GM21526 (cell line): ENCODE measurements at regions not wholly inside any gene's neighbourhood (a gene's known extent, or its start where the extent isn't known, plus 50 kb on each side); places are given as distances from the start of the nearest gene placed in this dataset.

Experiments used
- ATAC-seq: cut with Tn5 transposase; IDR thresholded peaks from one replicate; pipeline ENCODE4 v1.9.1; 2021; ENCODE audit warnings: moderate library complexity; ENCODE audit not compliant: unreplicated experiment, low FRiP score

DNA sequence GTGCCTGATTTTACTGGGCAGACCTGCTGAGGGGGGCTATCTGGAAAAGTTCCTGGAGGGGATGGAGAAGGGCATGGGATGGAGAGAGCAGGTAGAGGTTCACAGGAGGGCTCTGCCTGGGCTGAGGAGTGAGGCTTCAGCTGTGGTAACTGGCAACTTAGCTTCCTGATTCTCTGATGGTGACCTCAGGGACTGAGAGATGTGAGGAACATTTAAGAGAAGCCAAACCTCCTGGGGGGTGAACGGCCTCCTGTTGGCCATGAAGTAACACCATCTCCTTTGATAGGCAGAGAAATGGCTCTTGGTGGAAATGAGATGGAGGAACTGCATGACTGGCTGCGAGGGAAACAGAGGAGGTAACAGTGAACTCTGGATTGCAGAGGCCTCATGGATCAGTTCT, 97.3 kb upstream of the ROPN1 start:
- ATAC-seq = no peak

DNA sequence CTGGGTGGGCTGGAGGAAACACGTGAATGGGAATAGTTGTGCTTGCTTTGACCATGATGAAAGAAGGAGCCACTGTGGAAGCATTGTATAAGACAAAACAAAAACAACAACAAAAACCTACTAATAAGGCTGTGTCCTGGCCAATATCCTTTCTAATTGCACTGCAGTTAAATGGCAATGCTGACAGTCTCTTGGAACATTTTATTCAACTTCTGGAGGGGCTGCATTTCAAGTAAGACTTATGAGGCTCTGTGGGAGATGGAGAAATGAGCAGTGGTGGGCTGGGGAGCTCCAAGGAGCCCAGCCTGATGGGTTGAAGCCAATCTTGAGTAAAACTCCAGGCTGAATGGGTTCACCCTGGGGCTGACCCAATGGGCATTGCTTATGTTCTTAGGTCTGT, 99.8 kb upstream of the ROPN1 start:
- no peak for ATAC-seq

DNA sequence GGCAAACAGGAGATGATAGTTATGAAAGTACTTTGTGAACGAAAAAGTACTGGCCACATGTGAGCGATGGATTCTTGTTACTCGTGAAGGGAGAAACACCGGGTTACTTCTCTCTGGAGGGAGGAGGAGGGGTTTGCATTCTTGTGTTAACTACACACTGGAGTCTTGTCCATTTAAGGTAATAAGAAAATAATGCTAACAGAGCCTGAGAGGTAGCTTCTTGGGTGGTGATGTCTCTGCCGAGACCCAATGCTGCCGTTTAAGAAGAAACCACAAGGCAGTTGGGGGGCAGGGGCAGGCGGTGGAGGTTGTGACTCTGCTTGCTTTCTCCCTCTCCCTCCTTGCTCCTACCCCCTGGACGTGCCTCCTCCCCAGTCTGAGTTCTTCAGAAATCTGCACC, 100.9 kb upstream of the ROPN1 start:
- ATAC-seq = no peak

DNA sequence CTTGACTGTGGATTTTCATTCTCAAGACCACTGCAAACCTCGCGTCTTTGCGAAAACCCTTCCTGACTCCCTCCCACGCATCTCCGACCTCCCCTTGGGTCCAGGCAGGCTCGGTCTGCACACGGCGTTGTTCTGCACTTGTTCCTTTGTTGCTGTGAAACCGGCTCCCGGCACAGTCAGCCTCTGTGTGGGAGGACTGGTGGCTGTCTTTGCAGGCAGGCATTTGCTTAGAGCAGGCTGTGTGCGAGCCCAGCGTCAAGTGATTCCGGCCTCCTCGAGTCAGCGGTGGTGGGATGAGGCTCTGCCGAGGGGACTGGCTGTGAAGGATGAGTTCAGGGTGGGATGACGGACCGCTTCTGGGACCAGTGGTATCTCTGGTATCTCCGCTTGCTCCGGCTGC, 102.6 kb upstream of the ROPN1 start:
- no peak for ATAC-seq

DNA sequence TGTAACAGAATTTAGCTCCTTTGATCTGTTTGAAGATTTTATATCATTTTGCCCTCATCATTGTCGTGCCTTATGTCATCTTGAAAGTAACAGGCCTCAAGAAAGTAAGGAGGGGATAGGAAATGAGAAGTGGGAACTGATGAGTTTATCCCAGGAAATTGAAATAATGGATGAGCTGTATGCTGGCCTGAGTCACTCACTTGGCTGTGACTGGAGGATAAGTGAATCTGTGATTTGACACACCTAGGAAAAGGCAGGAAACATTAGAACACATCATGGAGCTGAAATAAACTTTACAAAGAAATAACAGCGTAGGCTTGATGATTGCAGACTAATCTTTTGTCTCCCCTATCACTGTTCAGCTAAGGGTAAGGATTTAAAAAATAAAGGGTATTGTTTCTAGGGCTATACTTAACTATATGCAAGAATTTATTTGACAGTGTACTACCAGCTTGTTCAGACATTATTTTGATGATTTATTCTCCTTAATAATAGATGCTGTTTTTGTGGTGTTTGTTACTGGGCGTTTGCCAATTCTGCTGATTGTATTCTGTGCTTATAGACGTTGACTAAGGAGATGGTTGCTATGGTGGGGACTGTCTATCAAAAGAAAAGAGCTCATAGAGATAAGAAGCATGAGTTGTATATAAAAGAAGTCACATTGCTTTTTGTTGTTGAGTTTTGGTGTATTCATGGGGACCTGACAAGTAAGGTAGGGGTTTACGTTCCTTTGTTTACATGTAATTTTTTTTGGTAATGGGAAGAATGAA, 105.6 kb upstream of the ROPN1 start:
- no peak for ATAC-seq

DNA sequence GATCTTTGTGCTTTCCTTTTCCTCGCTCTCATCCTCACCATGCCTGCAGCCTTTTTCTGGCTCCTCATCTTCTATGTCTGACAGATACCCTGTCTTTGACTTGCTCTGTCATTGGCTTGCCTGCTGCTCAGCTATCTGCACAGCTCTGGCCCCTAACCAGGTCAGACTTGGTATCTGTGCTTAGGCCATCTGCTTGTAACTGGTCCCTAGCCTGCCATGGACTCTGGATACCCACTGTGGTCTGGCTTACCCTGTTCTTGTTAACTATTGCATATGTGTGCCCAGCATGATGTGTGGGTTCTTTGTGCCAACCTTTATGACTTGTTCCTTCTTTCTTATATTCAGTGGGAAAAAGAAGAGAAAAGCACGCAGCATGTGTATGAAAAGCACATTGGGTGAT, 109.7 kb upstream of the ROPN1 start:
- ATAC-seq = no peak

DNA sequence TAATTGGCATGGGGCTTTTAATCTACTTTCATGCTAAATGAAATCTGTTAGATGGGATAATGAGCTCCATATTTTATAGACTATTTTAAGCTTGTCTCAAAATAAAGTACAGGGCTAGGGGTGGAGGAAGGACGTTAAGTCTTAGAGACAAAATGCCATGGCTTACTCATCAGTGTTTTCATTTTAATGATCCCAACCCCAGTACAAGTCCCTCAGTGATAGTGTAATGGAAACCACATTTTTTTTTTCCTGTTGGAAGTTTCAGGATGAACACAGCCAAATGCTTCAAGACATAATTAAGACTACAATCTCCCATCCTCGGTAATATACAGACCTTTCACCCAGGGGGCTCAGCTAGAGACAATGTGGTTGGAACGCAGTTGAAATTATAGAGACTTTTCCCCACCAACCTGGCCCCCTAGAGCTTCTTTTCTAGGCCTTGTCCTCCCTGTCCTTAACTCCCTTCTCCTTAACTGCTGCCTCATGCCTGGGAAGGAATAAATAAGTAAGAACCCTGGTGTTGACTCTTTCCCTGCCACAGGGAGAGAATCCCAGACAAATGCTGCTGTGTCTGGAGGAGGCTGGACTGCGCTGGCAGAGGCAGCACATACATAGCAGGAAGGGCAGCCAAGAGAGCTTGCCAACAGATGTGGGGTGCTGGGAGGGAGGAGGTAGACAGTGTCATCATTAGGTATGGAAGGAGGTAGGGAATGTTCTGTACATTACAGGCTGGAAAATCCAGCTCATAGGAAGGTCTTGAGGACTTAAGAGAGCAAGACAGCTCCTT, 115.4 kb upstream of the ROPN1 start:
- no peak for ATAC-seq

DNA sequence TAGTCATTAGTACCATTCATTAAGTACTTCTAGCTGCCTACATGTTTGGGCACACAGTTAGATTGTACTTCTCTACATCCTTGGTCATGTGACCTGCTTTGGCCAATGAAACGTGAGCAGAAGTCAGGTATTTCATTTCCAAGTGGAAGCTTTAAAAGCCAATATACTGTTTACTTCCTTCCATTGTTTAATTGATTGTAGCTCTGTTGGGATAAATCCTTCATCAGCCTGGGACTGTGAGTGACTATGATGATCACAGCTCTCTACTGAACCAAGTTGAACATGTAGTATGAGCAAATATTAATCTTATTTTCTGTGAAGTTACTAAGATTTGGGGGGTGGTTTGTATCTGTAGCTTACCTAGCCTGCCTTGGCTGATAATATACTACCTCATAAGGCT, 116.5 kb upstream of the ROPN1 start:
- ATAC-seq = no peak

DNA sequence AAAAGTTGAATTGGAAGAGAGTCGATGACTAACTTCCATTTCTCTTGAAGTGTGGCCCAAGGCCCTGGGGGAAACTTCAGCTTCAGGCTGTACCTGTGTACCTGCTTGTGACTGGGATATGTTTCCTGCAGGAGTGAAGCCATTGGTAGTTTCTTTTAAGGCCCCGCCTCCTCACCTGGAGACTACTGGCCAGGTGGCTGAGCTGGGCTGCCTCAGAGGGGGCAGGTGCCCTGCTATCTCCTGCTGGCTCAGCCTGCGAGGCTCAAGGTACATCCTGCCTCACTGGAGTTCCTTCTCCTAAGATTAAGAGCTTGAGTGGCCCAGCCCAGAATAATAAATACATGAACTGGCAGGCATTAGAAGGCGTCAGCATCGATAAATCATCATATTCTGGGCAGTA, 121.6 kb upstream of the ROPN1 start:
- no peak for ATAC-seq

DNA sequence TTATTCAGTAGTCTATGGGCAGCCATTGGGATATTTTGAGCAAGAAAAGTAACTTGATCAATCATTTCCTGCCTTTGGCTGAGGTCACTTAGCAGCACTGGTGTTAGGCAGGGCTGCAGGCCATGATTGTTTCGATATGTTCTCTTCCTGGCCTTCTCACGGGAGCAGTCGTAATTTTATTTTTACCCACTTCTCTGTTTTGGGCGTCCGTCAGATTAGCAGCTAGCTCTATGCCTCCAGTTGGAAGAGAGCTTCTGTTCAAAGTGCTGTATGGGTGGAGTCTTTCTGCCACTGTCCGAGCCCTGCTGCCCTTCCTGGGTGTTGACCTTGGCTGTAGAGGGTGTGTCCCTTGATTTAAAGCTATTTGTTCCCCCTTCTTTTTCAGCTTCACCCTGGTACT, 123.4 kb upstream of the ROPN1 start:
- no peak for ATAC-seq

DNA sequence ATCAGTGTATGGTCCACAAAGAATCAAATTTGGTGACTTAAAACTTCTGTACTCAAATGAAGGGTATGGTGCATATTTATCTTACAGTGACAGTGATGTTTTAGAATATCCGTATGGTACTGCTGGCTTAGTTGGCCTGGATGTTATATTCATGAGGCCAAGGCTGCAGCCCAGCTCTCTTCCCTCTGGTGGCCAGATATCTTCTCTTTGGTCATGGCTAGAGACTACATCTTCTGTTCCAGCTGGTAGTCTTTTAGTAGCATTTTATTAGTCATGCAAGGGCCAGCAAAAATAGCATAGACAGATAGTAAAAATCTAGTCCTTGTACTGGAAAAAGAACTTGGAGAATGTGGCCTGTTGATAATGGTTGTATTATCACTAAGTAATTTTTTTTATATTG, 124.0 kb upstream of the ROPN1 start:
- ATAC-seq = no peak

DNA sequence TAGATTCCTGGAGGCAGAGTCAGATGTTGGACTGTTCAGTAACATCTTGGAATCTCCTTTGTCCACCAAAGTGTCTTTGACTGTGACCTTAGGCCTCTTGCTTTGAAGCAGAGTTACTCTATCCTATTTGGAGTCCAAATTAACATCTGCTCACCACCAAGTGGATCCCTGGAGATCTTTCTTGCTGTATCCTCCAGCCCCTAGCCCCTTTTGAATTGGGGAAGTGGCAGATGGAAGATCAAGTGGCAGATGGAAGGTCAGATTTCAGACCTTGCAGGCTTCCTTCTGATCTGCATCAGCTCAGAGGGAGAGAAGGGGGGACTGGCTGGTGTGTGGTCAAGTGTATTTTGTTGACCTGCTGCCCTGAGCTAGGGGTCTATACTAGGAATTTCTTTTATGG, 125.0 kb upstream of the ROPN1 start:
- no peak for ATAC-seq

DNA sequence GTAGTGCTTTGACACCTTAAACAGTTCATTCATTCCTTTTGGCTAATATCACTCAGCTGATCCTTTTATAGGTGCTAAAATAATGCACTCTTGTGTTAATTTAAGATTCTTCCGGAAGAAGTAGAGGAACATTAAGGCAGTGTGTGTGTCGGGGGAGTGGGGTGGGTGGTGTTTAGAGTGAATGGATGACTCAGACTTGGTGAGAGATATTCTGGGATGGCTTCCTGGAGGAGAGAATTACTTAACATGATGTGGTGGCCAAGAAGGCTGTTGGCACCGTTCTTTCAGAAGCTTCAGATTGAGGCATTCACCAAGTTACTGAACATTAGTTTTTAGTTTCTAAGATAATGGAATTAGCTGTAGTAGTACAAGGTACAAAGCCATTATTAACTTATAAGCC, 125.6 kb upstream of the ROPN1 start:
- no peak for ATAC-seq

DNA sequence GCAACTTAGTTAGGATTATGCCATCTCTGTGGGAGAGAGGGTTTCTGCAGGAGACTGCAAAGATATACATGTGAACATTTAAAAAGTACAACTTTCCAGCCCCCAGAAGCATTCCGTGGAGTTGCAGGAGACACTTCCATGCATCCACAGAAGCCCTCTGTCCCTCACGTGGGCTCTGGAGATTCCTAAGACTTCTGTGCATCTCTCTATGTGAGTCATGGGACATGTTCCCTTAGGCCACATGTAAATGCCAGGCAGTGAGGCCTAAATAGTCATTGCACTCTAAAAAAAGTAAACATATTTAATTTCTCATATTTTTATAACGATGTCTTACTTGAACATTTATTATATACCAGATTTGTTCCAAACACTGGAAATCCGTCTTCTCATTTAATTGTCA, 126.5 kb upstream of the ROPN1 start:
- ATAC-seq = no peak

DNA sequence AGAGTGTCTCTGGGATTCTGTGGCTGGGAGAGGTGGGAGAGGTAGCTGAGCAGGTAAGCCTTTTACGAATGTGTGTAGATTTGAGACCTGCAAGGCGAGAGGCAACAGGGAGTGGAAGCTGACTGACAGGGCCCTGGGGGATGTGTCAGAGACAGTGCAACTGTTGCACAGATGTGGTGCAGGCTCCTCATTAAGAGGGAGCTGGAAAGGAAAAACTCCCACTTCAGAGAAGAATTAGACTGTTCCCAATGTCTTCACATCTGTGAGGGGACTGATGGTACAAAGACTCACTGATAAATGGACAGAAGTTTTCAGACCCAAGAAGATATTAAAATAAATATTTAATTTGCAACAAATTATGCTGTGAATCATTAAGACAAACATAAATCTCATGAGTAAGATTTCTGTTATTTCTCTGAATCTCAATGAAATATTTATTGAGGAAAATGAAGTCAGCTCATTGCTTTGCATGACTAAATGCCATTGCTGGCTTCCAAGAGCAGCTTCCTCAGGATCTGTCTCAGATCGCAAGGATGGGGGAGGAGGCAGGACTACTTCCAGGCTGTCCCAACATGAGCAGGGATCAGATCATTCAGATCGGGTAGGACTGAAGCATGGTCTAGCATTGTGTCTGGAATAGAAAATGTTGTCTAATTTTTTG, 127.3 kb upstream of the ROPN1 start:
- no peak for ATAC-seq

DNA sequence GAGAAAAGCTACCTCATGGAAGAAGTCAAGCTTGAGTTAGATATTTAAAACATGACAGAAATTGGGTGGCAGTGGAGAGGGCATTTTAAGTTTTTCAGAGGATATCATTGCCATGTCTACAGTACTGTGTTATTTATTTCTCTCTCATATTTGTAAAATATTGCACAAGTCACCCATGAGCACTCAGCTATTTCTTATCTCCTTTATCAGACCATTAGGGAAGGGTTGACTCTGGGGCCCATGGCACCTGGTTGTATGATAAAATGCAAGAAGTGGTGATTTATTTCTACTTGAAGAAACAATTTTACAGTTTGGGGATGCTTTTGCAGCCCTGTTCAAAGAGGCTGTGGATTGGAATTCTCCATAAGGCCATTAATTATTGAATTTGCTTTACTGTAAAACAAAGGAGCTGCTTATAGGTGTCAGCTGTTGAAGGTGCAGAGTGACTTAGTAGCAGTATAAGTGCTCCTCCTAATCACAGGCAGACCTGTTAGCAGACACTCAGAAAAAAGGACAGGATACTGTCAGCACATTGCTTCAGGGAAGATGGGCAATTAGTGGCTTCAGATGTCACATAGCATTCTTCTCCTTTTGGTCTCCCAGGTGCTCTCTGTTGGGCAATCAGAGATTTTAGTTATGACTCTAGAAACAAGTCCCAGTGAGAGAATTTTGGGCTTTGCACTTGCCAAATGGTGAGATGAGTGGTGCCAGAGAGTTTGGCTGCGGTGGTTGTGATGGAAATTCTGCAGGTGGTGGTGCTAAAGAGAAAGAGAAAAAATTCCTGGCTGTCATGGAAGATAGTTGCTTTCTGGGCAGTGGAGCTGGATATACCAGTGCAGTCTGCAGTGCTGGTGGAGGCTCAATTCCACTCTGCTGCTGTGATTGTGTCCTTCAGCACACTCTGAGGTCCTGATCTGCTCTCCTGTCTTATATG, 129.7 kb upstream of the ROPN1 start:
- ATAC-seq = no peak

DNA sequence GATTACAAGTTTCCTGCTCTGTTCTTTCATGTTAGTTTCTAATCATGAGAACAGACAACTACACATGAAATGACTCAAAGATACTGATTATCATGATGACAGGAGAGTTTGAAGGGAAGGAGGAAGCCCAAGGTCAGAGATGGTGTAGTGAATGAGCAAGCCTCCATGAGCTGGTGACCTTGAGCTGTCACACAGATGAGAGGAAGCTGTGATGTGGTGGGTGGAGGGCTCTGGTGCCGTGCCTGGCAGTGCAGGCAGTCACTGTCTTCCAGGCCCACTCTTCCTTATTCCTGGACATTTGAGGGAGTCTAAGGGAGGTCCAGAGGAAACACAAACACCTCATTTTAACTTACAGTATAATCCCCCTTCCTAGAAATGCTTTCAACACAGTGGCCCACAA, 133.4 kb upstream of the ROPN1 start:
- ATAC-seq = no peak

DNA sequence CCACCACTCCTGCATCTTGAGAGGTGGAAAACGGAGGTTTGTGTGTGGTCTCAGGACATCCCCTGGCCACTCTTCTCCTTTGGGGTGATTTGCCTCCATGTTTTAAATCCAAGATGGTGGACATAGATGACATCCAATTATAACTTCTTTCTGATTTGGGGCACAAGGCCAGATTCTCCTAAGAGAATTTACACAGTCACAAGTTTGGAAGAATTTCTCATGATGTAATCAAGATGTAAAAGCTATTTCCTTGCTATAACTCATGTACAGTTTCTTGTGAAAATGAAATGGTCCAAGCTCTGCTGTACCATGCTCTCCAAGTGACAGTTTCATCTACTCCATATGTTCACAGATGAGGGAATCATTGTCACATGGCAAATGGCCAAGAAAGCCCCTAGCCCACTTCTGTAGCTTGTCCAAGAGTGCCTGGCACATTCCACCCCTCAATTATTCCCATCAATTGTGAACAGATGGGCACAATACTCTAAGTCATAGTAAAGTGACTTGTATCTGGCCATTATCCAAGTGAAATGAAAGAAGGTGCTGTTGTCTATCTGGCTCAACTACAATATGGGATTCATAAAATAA, 134.6 kb upstream of the ROPN1 start:
- no peak for ATAC-seq

DNA sequence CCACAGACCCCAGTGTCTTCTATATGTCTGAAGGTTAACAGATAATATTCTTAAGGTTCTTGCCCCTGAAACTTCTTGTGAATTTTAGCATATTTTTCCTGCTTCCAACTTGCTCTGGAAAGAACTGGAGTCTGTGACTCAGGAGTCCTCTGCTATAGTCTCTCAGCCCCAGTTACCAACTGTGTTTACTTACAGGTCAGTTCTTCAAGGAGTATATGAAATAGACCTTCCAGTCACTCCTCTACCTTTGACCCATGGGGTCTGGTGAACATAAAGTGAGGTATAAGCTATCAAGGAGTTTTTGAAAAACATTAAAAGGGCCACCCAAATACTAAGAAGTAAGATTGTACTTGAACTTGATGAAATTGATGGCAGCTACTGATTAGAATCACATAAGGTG, 139.2 kb upstream of the ROPN1 start:
- ATAC-seq = no peak

DNA sequence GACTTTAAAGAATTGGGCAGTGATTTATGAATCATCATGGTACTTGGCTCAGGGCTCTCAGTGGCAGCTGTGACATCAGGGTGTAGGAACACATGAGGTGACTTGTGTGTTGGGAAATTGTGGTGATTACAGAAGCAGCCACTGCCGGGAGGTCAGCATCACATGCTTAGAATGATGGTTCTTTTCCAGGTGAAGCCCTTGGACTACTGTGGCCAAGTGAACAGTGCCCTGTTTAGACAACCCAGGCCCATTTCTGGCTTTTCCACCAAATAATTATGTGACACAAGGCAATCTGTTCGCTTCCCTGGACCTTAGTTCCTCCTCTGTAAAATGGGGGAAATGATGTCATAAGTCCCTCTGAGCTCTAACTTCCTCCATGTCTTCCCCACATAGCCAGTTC, 139.7 kb upstream of the ROPN1 start:
- ATAC-seq = no peak
